ENCODE measurements at regions not wholly inside any gene's neighbourhood (a gene's known extent, or its start where the extent isn't known, plus 50 kb on each side); places are given as distances from the start of the nearest gene placed in this dataset.

DNA sequence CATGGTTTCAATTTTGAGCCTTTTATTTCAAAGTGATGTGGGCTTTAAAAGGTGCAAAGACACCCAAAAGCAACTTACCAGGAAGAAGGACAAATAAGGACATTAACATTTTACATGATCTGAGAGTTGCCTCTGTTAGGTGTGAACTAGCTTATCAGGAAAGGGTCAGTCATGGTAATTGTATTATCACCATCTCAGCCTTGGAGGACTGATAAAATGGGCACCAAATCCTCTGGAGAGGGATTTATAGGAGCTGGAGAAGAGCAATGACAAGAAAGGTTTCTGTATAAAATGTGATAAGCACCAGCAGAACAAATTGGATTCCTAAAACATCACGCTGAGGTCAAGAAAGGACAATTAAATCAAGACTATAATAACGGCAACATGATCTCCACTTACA lies 217.7 kb upstream of the PRICKLE1 start:
- H3K4me2 ChIP-seq (ENCODE audit: control insufficient read depth, insufficient read depth): no peak overlapping the region
- DNase-seq (ENCODE audit: low read depth, low spot score) (no peak), FAIRE-seq (no peak), ATAC-seq (no peak)
- H2AFZ ChIP-seq (ENCODE audit: control insufficient read depth, low read depth, low read length): no peak overlapping the region
- H3K36me3 ChIP-seq (ENCODE audit: control insufficient read depth in 2 of 2, insufficient read depth in 2 of 2, low read length in 1 of 2): no peaks in the 10 kb centered on the region
- CTCF ChIA-PET: no interaction called here
- H3K9ac ChIP-seq (ENCODE audit: control insufficient read depth, insufficient read depth, low read length): no peak overlapping the region
- intact Hi-C loops (cut with micrococcal nuclease; ENCODE audit: unreplicated experiment) (no loop called here), in situ Hi-C loops (cut with MboI) (no loop called here)
- no peaks in the 10 kb centered on the region for H3K4me1 ChIP-seq (ENCODE audit: control insufficient read depth, insufficient read depth, low read length)
- H3K4me3 ChIP-seq: no peak overlapping the region
- POLR2A ChIA-PET: no interaction called here
- no peaks in the 10 kb centered on the region for H4K20me1 ChIP-seq (ENCODE audit: control insufficient read depth, insufficient read depth)
- no peaks in the 10 kb centered on the region for H3K79me2 ChIP-seq (ENCODE audit: control insufficient read depth, insufficient read depth, low read length)
- BruUV-seq (replicated peaks): no TSS peak
- RAD21 ChIA-PET (ENCODE audit: unreplicated experiment): no interaction called here
- no peaks in the 10 kb centered on the region for H3K9me3 ChIP-seq (replicated peaks; ENCODE audit: control insufficient read depth, insufficient read depth, low read length)
- H3K27me3 ChIP-seq (replicated peaks in 1 of 2; ENCODE audit: control insufficient read depth in 2 of 2, insufficient read depth in 2 of 2, low read length in 1 of 2): no peaks in the 10 kb centered on the region
- H3K27ac ChIP-seq (ENCODE audit: control insufficient read depth, insufficient read depth): no peak overlapping the region
- WGBS (ENCODE audit: insufficient coverage, insufficient replicate concordance, low lambda C conversion rate, missing lambda C conversion rate): 73% methylated on average over 2 of the region's 2 CpGs
- SMC1A ChIA-PET (ENCODE audit: uncharacterized antibody, unreplicated experiment): no interaction called here
- TF ChIP-seq, protein P1, sequence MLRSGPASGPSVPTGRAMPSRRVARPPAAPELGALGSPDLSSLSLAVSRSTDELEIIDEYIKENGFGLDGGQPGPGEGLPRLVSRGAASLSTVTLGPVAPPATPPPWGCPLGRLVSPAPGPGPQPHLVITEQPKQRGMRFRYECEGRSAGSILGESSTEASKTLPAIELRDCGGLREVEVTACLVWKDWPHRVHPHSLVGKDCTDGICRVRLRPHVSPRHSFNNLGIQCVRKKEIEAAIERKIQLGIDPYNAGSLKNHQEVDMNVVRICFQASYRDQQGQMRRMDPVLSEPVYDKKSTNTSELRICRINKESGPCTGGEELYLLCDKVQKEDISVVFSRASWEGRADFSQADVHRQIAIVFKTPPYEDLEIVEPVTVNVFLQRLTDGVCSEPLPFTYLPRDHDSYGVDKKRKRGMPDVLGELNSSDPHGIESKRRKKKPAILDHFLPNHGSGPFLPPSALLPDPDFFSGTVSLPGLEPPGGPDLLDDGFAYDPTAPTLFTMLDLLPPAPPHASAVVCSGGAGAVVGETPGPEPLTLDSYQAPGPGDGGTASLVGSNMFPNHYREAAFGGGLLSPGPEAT (IDR thresholded peaks at IDR 0.05; ENCODE audit: low read depth): no peak
- TF ChIP-seq, protein P2, sequence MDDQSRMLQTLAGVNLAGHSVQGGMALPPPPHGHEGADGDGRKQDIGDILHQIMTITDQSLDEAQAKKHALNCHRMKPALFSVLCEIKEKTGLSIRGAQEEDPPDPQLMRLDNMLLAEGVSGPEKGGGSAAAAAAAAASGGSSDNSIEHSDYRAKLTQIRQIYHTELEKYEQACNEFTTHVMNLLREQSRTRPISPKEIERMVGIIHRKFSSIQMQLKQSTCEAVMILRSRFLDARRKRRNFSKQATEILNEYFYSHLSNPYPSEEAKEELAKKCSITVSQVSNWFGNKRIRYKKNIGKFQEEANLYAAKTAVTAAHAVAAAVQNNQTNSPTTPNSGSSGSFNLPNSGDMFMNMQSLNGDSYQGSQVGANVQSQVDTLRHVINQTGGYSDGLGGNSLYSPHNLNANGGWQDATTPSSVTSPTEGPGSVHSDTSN (IDR thresholded peaks at IDR 0.05; ENCODE audit: insufficient replicate concordance, low read depth, low read length): no peak
- TF ChIP-seq, protein P3, sequence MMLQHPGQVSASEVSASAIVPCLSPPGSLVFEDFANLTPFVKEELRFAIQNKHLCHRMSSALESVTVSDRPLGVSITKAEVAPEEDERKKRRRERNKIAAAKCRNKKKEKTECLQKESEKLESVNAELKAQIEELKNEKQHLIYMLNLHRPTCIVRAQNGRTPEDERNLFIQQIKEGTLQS (IDR thresholded peaks at IDR 0.05; ENCODE audit: borderline replicate concordance, extremely low read depth, low read depth, low read length): no peak
- TF ChIP-seq BACH1 (IDR thresholded peaks at IDR 0.05; ENCODE audit: borderline replicate concordance) (no peak), LARP7 (IDR thresholded peaks at IDR 0.05) (no peak), ZNF24 (IDR thresholded peaks at IDR 0.05) (no peak), NBN (IDR thresholded peaks at IDR 0.05) (no peak), POU2F2 (IDR thresholded peaks at IDR 0.05; ENCODE audit: borderline replicate concordance, low read depth, low read length) (no peak), BMI1 (IDR thresholded peaks at IDR 0.05; ENCODE audit: borderline replicate concordance) (no peak), RBBP5 (conservative IDR thresholded peaks at IDR 0.05) (no peak)
- TF ChIP-seq, protein P4, sequence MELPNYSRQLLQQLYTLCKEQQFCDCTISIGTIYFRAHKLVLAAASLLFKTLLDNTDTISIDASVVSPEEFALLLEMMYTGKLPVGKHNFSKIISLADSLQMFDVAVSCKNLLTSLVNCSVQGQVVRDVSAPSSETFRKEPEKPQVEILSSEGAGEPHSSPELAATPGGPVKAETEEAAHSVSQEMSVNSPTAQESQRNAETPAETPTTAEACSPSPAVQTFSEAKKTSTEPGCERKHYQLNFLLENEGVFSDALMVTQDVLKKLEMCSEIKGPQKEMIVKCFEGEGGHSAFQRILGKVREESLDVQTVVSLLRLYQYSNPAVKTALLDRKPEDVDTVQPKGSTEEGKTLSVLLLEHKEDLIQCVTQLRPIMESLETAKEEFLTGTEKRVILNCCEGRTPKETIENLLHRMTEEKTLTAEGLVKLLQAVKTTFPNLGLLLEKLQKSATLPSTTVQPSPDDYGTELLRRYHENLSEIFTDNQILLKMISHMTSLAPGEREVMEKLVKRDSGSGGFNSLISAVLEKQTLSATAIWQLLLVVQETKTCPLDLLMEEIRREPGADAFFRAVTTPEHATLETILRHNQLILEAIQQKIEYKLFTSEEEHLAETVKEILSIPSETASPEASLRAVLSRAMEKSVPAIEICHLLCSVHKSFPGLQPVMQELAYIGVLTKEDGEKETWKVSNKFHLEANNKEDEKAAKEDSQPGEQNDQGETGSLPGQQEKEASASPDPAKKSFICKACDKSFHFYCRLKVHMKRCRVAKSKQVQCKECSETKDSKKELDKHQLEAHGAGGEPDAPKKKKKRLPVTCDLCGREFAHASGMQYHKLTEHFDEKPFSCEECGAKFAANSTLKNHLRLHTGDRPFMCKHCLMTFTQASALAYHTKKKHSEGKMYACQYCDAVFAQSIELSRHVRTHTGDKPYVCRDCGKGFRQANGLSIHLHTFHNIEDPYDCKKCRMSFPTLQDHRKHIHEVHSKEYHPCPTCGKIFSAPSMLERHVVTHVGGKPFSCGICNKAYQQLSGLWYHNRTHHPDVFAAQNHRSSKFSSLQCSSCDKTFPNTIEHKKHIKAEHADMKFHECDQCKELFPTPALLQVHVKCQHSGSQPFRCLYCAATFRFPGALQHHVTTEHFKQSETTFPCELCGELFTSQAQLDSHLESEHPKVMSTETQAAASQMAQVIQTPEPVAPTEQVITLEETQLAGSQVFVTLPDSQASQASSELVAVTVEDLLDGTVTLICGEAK (IDR thresholded peaks at IDR 0.05; ENCODE audit: borderline replicate concordance): no peak
- TF ChIP-seq, protein P5, sequence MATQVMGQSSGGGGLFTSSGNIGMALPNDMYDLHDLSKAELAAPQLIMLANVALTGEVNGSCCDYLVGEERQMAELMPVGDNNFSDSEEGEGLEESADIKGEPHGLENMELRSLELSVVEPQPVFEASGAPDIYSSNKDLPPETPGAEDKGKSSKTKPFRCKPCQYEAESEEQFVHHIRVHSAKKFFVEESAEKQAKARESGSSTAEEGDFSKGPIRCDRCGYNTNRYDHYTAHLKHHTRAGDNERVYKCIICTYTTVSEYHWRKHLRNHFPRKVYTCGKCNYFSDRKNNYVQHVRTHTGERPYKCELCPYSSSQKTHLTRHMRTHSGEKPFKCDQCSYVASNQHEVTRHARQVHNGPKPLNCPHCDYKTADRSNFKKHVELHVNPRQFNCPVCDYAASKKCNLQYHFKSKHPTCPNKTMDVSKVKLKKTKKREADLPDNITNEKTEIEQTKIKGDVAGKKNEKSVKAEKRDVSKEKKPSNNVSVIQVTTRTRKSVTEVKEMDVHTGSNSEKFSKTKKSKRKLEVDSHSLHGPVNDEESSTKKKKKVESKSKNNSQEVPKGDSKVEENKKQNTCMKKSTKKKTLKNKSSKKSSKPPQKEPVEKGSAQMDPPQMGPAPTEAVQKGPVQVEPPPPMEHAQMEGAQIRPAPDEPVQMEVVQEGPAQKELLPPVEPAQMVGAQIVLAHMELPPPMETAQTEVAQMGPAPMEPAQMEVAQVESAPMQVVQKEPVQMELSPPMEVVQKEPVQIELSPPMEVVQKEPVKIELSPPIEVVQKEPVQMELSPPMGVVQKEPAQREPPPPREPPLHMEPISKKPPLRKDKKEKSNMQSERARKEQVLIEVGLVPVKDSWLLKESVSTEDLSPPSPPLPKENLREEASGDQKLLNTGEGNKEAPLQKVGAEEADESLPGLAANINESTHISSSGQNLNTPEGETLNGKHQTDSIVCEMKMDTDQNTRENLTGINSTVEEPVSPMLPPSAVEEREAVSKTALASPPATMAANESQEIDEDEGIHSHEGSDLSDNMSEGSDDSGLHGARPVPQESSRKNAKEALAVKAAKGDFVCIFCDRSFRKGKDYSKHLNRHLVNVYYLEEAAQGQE (IDR thresholded peaks at IDR 0.05; ENCODE audit: low read depth, low read length): no peak

All from GM12878 (cell line).